Activated CD4-positive, alpha-beta T cell treated with anti-CD3 and anti-CD28 coated beads for 24 hours (primary cell): ENCODE measurements at regions not wholly inside any gene's neighbourhood (a gene's known extent, or its start where the extent isn't known, plus 50 kb on each side); places are given as distances from the start of the nearest gene placed in this dataset.
"Not testable (repeated sequence)": the region's sequence is repeated elsewhere in the genome, so short reads cannot be mapped to it uniquely, and the experiment has no call there.

ENCODE experiments used
- DNase-seq, 2 donors: peaks; one replicate each; pipeline ENCODE4 v3.0.0-alpha.2; 2020; ENCODE audit warnings: low read depth in 2 of 2

GRCh38 chr12:91461061-91461460, 278.4 kb upstream of the DCN start:
- no peak for DNase-seq

DNA sequence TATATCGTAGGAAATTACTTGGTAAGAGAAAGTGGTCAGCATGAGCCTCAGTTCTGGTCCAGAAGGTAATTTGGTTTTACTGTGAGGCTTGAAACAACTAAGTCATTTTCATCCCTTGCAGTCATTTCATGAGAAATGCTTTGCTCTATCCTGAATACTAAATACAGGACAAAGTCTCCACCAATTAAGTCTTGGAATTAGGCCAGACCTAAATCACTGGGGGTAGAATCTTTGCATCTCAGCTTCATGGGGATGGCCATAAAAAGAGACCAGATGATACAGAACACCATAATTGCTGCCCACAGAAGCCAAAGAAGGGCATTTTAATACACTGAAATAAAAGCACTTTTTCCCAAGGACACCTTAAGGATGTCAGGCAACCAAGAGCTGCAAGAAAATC, 277.9 kb upstream of the DCN start:
- no peak for DNase-seq

GRCh38 chr12:91455321-91455720, 272.7 kb upstream of the DCN start:
- no peak for DNase-seq

DNA sequence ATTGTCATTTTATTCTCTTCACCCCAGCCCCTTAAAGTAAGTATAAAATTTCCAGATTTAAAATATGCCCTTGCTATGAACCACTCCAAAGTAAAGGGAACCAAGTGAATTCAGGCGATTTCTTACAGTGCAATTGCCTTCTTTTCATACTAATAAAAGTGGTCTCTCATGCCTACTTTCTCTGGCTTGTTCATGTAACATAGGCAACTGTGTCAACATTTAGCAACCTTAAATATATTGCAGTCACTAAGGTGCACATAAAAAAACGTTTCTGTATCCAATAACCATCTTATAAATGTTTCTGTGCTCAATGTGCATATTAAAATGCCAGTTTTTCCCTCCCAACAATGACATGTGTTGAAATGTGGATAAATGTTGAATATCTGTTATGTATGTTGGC, 271.6 kb upstream of the DCN start:
- no peak for DNase-seq

DNA sequence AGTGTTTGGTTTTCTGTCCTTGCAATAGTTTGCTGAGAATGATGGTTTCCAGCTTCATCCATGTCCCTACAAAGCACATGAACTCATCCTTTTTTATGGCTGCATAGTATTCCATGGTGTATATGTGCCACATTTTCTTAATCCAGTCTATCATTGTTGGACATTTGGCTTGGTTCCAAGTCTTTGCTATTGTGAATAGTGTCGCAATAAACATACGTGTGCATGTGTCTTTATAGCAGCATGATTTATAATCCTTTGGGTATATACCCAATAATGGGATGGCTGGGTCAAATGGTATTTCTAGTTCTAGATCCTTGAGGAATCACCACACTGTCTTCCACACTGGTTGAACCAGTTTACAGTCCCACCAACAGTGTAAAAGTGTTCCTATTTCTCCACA, 269.8 kb upstream of the DCN start:
- DNase-seq = not testable (repeated sequence)

- DNase-seq = no peak
Measured at GRCh38 chr12:91441993-91442952, 259.7 kb upstream of the DCN start.

- DNase-seq = no peak
Measured at GRCh38 chr12:91441246-91441645, 258.6 kb upstream of the DCN start.

- no peak for DNase-seq
Measured at GRCh38 chr12:91434081-91434480, 251.5 kb upstream of the DCN start.

GRCh38 chr12:91432755-91433154, 250.1 kb upstream of the DCN start:
- no peak for DNase-seq

DNA sequence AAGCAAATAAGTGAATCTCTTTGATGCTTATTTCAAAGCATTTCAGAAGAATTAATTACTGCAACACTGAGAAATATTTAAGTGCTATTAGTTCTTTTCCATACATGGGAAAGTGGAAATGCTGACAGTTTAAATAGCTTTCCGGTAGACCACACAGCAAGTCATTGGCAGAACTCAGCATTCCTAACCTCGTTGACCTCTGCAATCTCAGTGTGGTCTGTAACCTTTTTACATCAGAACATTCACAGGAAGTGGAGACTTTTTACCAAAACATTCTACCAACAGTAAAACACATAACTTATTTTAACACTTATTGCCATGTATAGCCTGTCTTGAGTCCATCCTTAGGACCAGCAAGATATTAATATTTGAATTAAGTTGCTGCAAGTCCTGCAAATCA, 249.5 kb upstream of the DCN start:
- DNase-seq = no peak

DNA sequence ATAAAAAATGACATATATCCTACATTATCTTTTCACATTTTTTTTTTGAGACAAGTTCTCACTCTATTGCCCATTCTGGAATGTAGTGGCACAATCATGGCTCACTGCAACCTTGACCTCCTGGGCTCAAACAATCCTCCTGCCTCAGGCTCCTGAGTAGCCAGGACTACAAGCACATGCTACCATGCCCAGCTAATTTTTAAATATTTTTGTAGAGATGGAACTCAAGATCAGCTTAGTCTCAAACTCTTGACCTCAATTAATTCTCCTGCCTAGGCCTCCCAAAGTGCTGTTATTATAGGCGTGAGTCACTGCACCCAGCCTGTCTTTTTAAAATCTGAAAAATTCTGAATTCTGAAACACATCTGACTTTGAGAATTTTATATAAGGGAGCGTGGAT, 241.9 kb upstream of the DCN start:
- no peak for DNase-seq

- no peak for DNase-seq
Measured at GRCh38 chr12:91423693-91424050, 241.1 kb upstream of the DCN start.

DNA sequence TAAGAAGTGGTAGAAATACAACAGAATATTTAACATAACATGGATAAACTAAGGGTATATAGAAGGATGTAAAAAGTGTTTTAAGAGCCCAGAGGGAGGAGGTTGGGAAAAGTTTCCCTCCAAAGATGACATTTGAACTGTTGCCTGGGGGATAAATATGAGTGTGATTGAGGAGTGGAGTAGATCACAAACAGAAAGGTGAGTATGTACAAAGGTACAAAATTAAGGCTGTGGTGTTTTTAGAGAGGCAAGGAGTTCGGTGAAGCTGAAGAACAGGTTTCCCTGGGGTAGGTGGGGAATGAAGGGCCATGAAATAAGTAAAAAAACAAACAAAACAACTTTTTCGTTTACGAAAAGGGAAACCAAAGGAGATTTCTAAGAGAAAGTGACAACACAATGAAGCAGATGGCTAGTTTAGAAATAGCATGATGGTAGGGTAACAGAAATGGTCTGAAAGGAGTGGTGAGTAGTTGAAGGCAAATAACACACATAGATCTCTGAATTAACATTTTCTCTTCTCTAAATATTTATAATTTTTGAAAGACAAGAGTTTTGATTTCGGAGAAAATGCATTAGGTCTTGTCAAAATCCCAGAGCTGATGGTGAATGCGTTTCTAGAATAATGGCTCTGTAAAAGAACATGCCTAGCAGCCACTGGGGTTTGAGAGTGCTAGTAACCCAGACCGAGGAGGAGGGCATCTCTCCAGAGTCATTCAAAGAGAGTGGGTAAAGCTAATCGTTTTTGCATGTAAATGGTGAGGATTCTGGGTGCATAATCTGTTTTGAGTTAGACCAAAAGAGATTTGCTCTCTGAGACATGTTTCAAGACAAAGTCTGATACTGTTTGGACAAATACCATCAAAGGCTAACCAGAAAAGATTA, 240.4 kb upstream of the DCN start:
- DNase-seq = no peak

DNA sequence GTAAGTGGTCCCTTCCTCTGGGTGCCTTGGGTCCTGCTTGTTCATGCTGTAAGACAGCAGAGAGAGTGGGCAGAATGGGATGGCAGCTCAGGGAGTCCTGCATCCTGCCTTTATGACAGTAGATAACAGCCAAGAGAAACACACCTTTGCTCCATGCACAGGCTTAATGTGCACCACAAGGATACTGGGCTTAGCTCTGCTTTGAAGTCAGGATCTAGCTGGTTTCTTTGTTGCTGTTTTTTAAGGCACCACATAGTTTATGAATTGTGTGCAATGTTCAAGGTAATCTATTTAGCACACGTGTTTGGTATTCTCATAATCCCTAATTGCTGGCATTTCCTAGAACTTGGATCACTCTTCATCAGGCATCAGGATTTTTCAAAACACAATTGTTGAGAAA, 239.5 kb upstream of the DCN start:
- DNase-seq = no peak

- DNase-seq = no peak
Measured at GRCh38 chr12:91419809-91420208, 237.2 kb upstream of the DCN start.

DNA sequence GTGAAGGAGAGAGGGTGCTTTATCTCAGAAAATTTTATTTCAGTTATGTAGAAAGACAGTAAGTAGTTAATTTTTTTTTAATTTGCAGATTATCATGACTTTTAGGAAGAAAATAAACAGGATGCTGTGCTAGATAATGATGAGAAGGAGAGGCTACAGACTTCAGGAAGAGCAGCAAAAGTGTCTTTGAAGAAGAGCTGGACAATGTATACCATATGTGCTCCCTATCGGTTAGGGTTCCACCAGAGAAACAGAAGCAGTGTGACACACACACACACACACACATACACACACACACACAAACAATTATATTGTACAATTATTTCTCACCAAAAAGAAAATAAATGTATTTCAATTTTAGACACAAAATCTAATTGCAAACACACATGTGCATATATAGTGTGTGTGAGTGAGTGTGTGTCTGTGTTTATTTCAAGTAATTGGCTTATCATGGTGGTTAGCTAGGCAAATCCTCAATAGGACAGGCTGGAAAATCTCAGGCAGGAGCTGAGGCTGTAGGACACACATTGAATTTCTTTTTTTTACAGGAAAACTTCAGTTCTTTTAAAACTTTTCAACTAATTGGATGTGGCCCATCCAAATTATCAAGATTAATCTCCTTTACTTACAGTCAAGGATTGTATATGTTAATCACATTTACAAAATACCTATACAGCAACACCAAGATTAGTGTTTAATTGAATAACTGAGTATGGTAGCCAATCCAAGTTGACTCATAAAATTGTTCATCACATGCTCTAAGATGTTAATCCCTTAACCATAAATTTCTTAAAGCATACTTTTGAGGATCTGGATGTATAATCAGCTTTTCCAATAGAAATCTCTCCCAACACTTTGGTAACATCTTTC, 235.8 kb upstream of the DCN start:
- DNase-seq = no peak

GRCh38 chr12:91417650-91418049, 235.0 kb upstream of the DCN start:
- no peak for DNase-seq

DNA sequence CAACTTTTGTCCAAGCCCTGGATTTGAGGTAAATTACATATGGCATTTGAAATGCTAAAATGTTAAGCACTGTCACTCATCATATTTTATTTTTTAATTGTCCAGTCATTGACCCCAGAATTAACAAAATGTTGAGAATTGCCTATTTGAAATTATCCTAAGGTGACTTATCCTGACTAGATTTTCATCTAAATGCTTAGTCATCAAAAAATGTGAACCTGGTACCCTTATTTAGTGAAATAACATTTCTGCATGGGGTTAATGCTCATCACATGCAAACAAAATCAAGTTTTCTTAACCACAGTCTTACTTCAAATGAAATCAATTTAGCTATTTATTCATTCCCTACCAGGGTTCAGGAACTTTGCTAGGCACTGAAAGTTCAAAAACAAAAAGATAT, 232.0 kb upstream of the DCN start:
- no peak for DNase-seq

- DNase-seq = no peak
Measured at GRCh38 chr12:91413581-91414546, 231.2 kb upstream of the DCN start.

GRCh38 chr12:91406920-91407341, 224.3 kb upstream of the DCN start:
- no peak for DNase-seq

DNA sequence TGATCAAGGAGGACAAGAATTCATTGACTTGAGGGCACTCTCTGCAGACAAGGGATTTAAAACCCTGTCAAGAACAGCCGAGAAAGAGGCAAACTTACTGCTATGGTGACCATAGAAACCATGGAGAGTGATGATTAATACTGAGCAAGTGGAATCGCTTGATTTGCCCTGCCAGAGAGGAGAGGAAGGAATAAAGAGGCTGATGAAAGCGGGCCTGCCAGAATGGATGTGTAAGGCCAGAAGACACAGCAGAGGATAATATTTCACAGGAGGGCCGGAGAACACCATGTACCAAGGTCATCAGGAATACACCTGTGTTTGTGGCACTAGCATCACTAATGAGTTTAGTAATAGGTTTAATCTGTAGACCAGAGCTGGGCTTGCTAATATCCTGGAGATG, 221.8 kb upstream of the DCN start:
- DNase-seq = no peak
